ENCODE measurements at regions not wholly inside any gene's neighbourhood (a gene's known extent, or its start where the extent isn't known, plus 50 kb on each side); places are given as distances from the start of the nearest gene placed in this dataset.

DNA sequence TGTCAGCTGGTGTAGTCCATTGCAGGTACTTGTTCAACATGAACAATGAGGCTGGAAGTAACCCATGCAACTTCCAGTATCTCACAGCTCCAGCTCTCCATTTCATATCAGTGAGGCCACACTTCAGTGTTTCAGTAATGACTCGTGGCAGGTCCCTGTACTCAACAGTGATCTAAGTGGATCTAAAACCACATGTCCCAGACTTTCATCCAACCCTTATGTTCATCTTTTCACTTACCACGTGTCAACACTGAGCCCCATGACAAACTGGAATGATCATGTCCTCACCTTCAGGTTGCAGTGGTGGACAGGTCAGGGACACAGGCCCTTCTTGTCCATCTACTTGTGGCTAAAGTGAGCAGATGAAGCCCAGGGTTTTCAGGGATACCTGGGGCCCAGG lies 155.0 kb upstream of the GRB10 start:
- TF ChIP-seq, protein P1, sequence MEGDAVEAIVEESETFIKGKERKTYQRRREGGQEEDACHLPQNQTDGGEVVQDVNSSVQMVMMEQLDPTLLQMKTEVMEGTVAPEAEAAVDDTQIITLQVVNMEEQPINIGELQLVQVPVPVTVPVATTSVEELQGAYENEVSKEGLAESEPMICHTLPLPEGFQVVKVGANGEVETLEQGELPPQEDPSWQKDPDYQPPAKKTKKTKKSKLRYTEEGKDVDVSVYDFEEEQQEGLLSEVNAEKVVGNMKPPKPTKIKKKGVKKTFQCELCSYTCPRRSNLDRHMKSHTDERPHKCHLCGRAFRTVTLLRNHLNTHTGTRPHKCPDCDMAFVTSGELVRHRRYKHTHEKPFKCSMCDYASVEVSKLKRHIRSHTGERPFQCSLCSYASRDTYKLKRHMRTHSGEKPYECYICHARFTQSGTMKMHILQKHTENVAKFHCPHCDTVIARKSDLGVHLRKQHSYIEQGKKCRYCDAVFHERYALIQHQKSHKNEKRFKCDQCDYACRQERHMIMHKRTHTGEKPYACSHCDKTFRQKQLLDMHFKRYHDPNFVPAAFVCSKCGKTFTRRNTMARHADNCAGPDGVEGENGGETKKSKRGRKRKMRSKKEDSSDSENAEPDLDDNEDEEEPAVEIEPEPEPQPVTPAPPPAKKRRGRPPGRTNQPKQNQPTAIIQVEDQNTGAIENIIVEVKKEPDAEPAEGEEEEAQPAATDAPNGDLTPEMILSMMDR (conservative IDR thresholded peaks at IDR 0.05; ENCODE audit: low read depth, low read length): no peak
- no peak overlapping the region for H2AFZ ChIP-seq (ENCODE audit: low read depth)
- no peak overlapping the region for H3K27ac ChIP-seq
- H3K79me2 ChIP-seq (ENCODE audit: insufficient read depth, low read depth): no peaks in the 10 kb centered on the region
- H3K4me2 ChIP-seq: no peak overlapping the region
- H3K4me3 ChIP-seq (IDR thresholded peaks at IDR 0.05; ENCODE audit: insufficient read depth, low read depth, low read length): no peak overlapping the region
- no peaks in the 10 kb centered on the region for H3K36me3 ChIP-seq (ENCODE audit: insufficient read depth)
- H3K4me1 ChIP-seq (ENCODE audit: low read depth, poor library complexity, severe bottlenecking): no peaks in the 10 kb centered on the region
- no peaks in the 10 kb centered on the region for H3K27me3 ChIP-seq (ENCODE audit: insufficient read depth, low read depth)
- H4K20me1 ChIP-seq (ENCODE audit: insufficient read depth): no peaks in the 10 kb centered on the region
- H3K9ac ChIP-seq: no peak overlapping the region

DNA sequence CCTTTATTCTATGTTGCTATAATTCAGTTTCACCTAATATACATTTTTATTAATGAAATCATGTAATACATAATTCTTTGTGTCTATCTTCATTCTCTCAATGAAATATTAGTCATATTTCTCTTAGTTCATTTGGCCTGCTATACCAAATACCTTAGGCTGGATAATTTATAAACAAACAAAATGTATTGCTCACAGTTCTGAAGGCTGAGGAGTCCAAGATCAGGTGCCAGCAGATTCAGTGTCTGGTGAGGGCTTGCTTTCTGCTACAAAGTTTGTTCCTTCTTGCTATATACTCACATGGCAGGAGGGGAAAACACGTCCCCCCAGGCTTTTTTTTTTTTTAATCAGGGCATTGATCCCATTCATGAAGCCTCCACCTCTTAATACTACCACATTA lies 143.4 kb upstream of the GRB10 start:
- H3K79me2 ChIP-seq (ENCODE audit: insufficient read depth, low read depth): no peaks in the 10 kb centered on the region
- TF ChIP-seq, protein P1 (conservative IDR thresholded peaks at IDR 0.05; ENCODE audit: low read depth, low read length): no peak
- H3K4me1 ChIP-seq (ENCODE audit: low read depth, poor library complexity, severe bottlenecking): peaks cover 6% of the 10 kb centered on the region

DNA sequence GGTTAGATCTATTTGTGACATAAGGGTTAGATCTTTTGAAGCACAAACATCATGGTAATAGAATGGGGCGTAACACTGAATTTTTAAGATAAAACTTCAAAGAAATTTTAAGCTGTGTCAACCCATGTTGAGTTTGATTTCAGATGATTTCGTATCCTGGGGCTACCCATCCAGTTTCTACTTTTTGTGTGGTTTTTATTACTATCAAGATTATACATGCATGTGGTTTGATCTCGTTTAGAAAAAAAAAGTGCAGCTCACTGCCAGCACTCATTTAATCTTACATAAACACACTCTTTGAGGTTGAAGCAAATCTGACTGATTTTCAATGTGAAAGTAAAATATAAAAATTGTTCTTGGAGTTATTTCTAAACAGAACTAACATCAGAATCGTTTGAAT lies 140.8 kb upstream of the GRB10 start:
- Histone ChIP-seq H3K27me3 (ENCODE audit: insufficient read depth, low read depth) (no peaks in the 10 kb centered on the region), H2AFZ (ENCODE audit: low read depth) (no peak overlapping the region), H3K9ac (no peak overlapping the region), H3K27ac (no peak overlapping the region), H3K4me1 (ENCODE audit: low read depth, poor library complexity, severe bottlenecking) (peaks cover 27% of the 10 kb centered on the region), H3K4me3 (IDR thresholded peaks at IDR 0.05; ENCODE audit: insufficient read depth, low read depth, low read length) (no peak overlapping the region), H3K79me2 (ENCODE audit: insufficient read depth, low read depth) (no peaks in the 10 kb centered on the region), H4K20me1 (ENCODE audit: insufficient read depth) (no peaks in the 10 kb centered on the region), H3K36me3 (ENCODE audit: insufficient read depth) (no peaks in the 10 kb centered on the region), H3K4me2 (no peak overlapping the region)
- TF ChIP-seq, protein P1 (conservative IDR thresholded peaks at IDR 0.05; ENCODE audit: low read depth, low read length): no peak

More for the DNA sequence above, 143.4 kb upstream of the GRB10 start:
- no peak overlapping the region for H2AFZ ChIP-seq (ENCODE audit: low read depth)
- H3K9ac ChIP-seq: no peak overlapping the region
- no peak overlapping the region for H3K4me3 ChIP-seq (IDR thresholded peaks at IDR 0.05; ENCODE audit: insufficient read depth, low read depth, low read length)
- H4K20me1 ChIP-seq (ENCODE audit: insufficient read depth): no peaks in the 10 kb centered on the region
- H3K27me3 ChIP-seq (ENCODE audit: insufficient read depth, low read depth): no peaks in the 10 kb centered on the region
- H3K4me2 ChIP-seq: no peak overlapping the region
- H3K36me3 ChIP-seq (ENCODE audit: insufficient read depth): no peaks in the 10 kb centered on the region
- H3K27ac ChIP-seq: no peak overlapping the region

DNA sequence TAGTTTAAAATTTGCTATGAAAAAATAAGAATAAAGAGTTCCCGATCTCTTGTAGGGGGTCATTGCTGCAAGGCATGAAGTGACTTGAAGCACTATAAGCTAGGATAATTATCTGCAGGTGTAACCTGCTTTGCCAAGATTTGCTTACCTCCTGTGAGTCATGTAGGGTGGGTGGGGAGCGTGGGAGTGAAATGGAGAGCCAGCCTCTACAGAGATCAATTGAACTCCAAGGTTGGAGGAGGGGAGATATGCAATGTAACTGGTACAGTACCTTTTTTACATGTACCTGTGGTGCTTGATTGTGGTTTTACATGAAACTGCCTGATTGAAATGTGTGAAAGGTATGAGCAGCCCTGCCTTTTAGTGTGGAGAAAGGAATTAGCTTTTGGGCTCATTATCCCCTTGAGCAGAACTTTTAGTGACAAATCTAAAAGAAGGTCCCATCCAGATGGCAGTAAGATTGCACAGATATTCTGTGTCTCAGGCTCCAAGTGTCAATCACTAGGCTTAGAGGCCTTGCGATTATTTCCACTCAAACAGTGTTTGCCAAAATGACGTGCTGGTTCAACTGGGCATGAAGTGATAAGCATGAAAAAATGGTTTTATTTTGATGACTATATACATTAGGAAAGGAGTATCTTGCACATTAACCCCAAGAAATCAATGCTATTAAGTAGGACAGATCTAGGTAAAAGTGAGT lies 138.6 kb upstream of the GRB10 start:
- no peaks in the 10 kb centered on the region for H3K79me2 ChIP-seq (ENCODE audit: insufficient read depth, low read depth)
- H3K4me3 ChIP-seq (IDR thresholded peaks at IDR 0.05; ENCODE audit: insufficient read depth, low read depth, low read length): no peak overlapping the region

More for the DNA sequence above, 138.6 kb upstream of the GRB10 start:
- H3K36me3 ChIP-seq (ENCODE audit: insufficient read depth): no peaks in the 10 kb centered on the region
- no peak overlapping the region for H2AFZ ChIP-seq (ENCODE audit: low read depth)
- TF ChIP-seq, protein P1 (conservative IDR thresholded peaks at IDR 0.05; ENCODE audit: low read depth, low read length): no peak
- no peak overlapping the region for H3K9ac ChIP-seq
- peaks cover 27% of the 10 kb centered on the region for H3K4me1 ChIP-seq (ENCODE audit: low read depth, poor library complexity, severe bottlenecking)
- H3K27me3 ChIP-seq (ENCODE audit: insufficient read depth, low read depth): no peaks in the 10 kb centered on the region
- no peaks in the 10 kb centered on the region for H4K20me1 ChIP-seq (ENCODE audit: insufficient read depth)
- no peak overlapping the region for H3K4me2 ChIP-seq
- no peak overlapping the region for H3K27ac ChIP-seq
